ENCODE measurements at regions not wholly inside any gene's neighbourhood (a gene's known extent, or its start where the extent isn't known, plus 50 kb on each side); places are given as distances from the start of the nearest gene placed in this dataset.

DNA sequence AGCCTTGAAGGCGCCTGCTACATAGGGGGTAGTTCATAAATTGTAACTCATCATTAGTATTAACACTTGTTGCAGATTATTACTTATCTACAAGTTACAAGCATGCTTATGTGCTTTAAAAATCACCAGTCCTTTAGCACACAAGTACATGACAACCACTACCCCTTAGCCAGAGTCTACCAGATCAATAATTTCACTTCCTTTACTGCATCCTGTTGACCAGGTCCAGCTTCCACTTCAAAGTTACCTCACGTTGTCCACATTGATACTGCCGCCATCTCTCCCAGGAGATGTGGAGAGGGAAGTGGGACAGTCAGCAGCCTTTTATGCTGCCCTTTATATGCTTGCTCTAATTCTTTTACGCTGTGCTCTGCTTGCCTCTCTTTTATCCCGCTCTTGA is 231.3 kb upstream of the CXXC4 start:
- H3K4me3 ChIP-seq (replicated peaks in 1 of 3; ENCODE audit: insufficient read depth in 1 of 3, low read depth in 1 of 3, low read length in 3 of 3) = no peak overlapping the region
- no peaks in the 10 kb centered on the region for H4K20me1 ChIP-seq (replicated peaks; ENCODE audit: control insufficient read depth, extremely low read depth, insufficient read depth, low read length)
- no peaks in the 10 kb centered on the region for H3K36me3 ChIP-seq (ENCODE audit: control insufficient read depth in 2 of 2, extremely low read depth in 1 of 2, insufficient read depth in 2 of 2, low read length in 2 of 2)
- no peaks in the 10 kb centered on the region for H3K27me3 ChIP-seq (ENCODE audit: control insufficient read depth in 2 of 2, insufficient read depth in 2 of 2, low read length in 2 of 2)
- no peaks in the 10 kb centered on the region for H3K4me1 ChIP-seq (ENCODE audit: control insufficient read depth, extremely low read depth, insufficient read depth, low read length)
- intact Hi-C loops (cut with micrococcal nuclease) = no loop called here
- no peak overlapping the region for H3K9ac ChIP-seq (replicated peaks; ENCODE audit: extremely low read depth, insufficient read depth, low read length)
- DNase-seq (ENCODE audit: low read depth, low spot score) (no peak), FAIRE-seq (no peak)
- H3K79me2 ChIP-seq (ENCODE audit: control insufficient read depth, insufficient read depth, low read length) = no peaks in the 10 kb centered on the region
- no peak overlapping the region for H2AFZ ChIP-seq (ENCODE audit: low read depth, low read length)
- H3K9me1 ChIP-seq (replicated peaks; ENCODE audit: control insufficient read depth, extremely low read depth, insufficient read depth, low read length) = no peaks in the 10 kb centered on the region
- H3K4me2 ChIP-seq (ENCODE audit: insufficient read depth, low read length) = no peak overlapping the region
- no peak overlapping the region for H3K27ac ChIP-seq (ENCODE audit: insufficient read depth, low read depth, low read length)
- dilution Hi-C loops (cut with MboI; ENCODE audit: extremely low pct_ligation_motif_present, low sequenced_read_pairs) = no loop called here
- peaks cover 3% of the 10 kb centered on the region for H3K9me3 ChIP-seq (replicated peaks; ENCODE audit: control insufficient read depth, insufficient read depth, low read length)
- CTCF ChIA-PET = no interaction called here
- no TSS peak for BruUV-seq (replicated peaks)
- POLR2A ChIA-PET = no interaction called here
- TF ChIP-seq POLR2A (IDR thresholded peaks at IDR 0.05; ENCODE audit: low read depth, low read length) (no peak), GATA2 (IDR thresholded peaks at IDR 0.05; ENCODE audit: insufficient read depth, insufficient read length, low read depth, low read length) (no peak), MYC (IDR thresholded peaks at IDR 0.05; ENCODE audit: low read depth, low read length) (no peak), POLR2AphosphoS5 (IDR thresholded peaks at IDR 0.05; ENCODE audit: insufficient read depth, low read depth, low read length) (no peak), JUN (IDR thresholded peaks at IDR 0.05; ENCODE audit: borderline replicate concordance, insufficient read depth, insufficient read length, low read depth) (no peak), FOS (IDR thresholded peaks at IDR 0.05; ENCODE audit: borderline replicate concordance, insufficient read depth, low read length) (no peak), EZH2 (IDR thresholded peaks at IDR 0.05; ENCODE audit: borderline replicate concordance, low read depth, low read length, severe bottlenecking) (no peak)
- TF ChIP-seq, protein P1, sequence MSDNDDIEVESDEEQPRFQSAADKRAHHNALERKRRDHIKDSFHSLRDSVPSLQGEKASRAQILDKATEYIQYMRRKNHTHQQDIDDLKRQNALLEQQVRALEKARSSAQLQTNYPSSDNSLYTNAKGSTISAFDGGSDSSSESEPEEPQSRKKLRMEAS (IDR thresholded peaks at IDR 0.05; ENCODE audit: insufficient read depth, insufficient read length) = no peak
- TF ChIP-seq, protein P2, sequence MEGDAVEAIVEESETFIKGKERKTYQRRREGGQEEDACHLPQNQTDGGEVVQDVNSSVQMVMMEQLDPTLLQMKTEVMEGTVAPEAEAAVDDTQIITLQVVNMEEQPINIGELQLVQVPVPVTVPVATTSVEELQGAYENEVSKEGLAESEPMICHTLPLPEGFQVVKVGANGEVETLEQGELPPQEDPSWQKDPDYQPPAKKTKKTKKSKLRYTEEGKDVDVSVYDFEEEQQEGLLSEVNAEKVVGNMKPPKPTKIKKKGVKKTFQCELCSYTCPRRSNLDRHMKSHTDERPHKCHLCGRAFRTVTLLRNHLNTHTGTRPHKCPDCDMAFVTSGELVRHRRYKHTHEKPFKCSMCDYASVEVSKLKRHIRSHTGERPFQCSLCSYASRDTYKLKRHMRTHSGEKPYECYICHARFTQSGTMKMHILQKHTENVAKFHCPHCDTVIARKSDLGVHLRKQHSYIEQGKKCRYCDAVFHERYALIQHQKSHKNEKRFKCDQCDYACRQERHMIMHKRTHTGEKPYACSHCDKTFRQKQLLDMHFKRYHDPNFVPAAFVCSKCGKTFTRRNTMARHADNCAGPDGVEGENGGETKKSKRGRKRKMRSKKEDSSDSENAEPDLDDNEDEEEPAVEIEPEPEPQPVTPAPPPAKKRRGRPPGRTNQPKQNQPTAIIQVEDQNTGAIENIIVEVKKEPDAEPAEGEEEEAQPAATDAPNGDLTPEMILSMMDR (IDR thresholded peaks at IDR 0.05; ENCODE audit: extremely low read depth in 1 of 2, insufficient read depth in 1 of 2, low read depth in 1 of 2, low read length in 2 of 2) = no peak

All from endothelial cell of umbilical vein (primary cell).